GM23338 (cell line): ENCODE measurements at regions not wholly inside any gene's neighbourhood (a gene's known extent, or its start where the extent isn't known, plus 50 kb on each side); places are given as distances from the start of the nearest gene placed in this dataset.

ENCODE experiments used
- CREB1 ChIP-seq: fragments of 250-450 bp; sonication (Bioruptor Pico); IDR thresholded peaks from 2 replicates; pipeline ENCODE4 v1.5.0; 2020; ENCODE audit warnings: low read depth, mild to moderate bottlenecking, moderate library complexity
- CTCF ChIP-seq, 2 experiments: fragments of 200-600 bp in 1 of 2; sonication (generic) in 1 of 2; conservative IDR thresholded peaks; 2 replicates each; pipeline versions ENCODE4 v1.5.1 to v1.6.1; 2016 to 2017; ENCODE audit warnings: antibody characterized with exemption in 2 of 2, low read depth in 2 of 2, mild to moderate bottlenecking in 2 of 2, moderate library complexity in 1 of 2
- ETS1 ChIP-seq: IDR thresholded peaks from 2 replicates; pipeline ENCODE4 v1.6.1; 2016; ENCODE audit warnings: antibody characterized with exemption
- EZH2 ChIP-seq: fragments of 200-600 bp; sonication (generic); IDR thresholded peaks from one replicate; pipeline ENCODE4 v1.8.0; 2017; ENCODE audit warnings: antibody characterized with exemption, mild to moderate bottlenecking, low read depth; ENCODE audit not compliant: unreplicated experiment
- EZH2phosphoT487 ChIP-seq: fragments of 200-600 bp; sonication (generic); IDR thresholded peaks from one replicate; pipeline ENCODE4 v1.8.1; 2018; ENCODE audit warnings: antibody characterized with exemption; ENCODE audit not compliant: unreplicated experiment
- JUNB ChIP-seq: IDR thresholded peaks from one replicate; pipeline ENCODE4 v1.6.1; 2016; ENCODE audit warnings: antibody characterized with exemption; ENCODE audit not compliant: unreplicated experiment
- NANOG ChIP-seq: IDR thresholded peaks from 2 replicates; pipeline ENCODE4 v1.6.1; 2016; ENCODE audit warnings: antibody characterized with exemption, borderline replicate concordance
- POLR2AphosphoS5 ChIP-seq: IDR thresholded peaks from 2 replicates; pipeline ENCODE4 v1.6.1; 2016; ENCODE audit warnings: antibody characterized with exemption, low read depth
- REST ChIP-seq: IDR thresholded peaks from one replicate; pipeline ENCODE4 v1.6.1; 2018; ENCODE audit warnings: antibody characterized with exemption; ENCODE audit not compliant: unreplicated experiment
- STAT1 ChIP-seq: IDR thresholded peaks from one replicate; pipeline ENCODE4 v1.6.1; 2016; ENCODE audit warnings: antibody characterized with exemption; ENCODE audit not compliant: unreplicated experiment
- ZNF462 ChIP-seq: fragments of 250-450 bp; sonication (Bioruptor Pico); IDR thresholded peaks from 2 replicates; pipeline ENCODE4 v1.5.0; 2020; ENCODE audit warnings: mild to moderate bottlenecking, moderate library complexity

- TF ChIP-seq CTCF (conservative IDR thresholded peaks at IDR 0.05; ENCODE audit: low read depth in 2 of 2) (no peak), POLR2AphosphoS5 (no peak), EZH2 (no peak), EZH2phosphoT487 (no peak), REST (no peak), CREB1 (no peak), ETS1 (no peak), NANOG (no peak), ZNF462 (CRISPR knock-in tag) (no peak), STAT1 (no peak), JUNB (no peak)
Measured at GRCh38 chr5:173392172-173392571, 64.0 kb upstream of the STC2 start.
